GM23338 (cell line): ENCODE measurements at regions not wholly inside any gene's neighbourhood (a gene's known extent, or its start where the extent isn't known, plus 50 kb on each side); places are given as distances from the start of the nearest gene placed in this dataset.

ENCODE experiments used
- CREB1 ChIP-seq: fragments of 250-450 bp; sonication (Bioruptor Pico); IDR thresholded peaks from 2 replicates; pipeline ENCODE4 v1.5.0; 2020; ENCODE audit warnings: low read depth, mild to moderate bottlenecking, moderate library complexity
- CTCF ChIP-seq, 2 experiments: fragments of 200-600 bp in 1 of 2; sonication (generic) in 1 of 2; conservative IDR thresholded peaks; 2 replicates each; pipeline versions ENCODE4 v1.5.1 to v1.6.1; 2016 to 2017; ENCODE audit warnings: antibody characterized with exemption in 2 of 2, low read depth in 2 of 2, mild to moderate bottlenecking in 2 of 2, moderate library complexity in 1 of 2
- EZH2 ChIP-seq: fragments of 200-600 bp; sonication (generic); IDR thresholded peaks from one replicate; pipeline ENCODE4 v1.8.0; 2017; ENCODE audit warnings: antibody characterized with exemption, mild to moderate bottlenecking, low read depth; ENCODE audit not compliant: unreplicated experiment
- EZH2phosphoT487 ChIP-seq: fragments of 200-600 bp; sonication (generic); IDR thresholded peaks from one replicate; pipeline ENCODE4 v1.8.1; 2018; ENCODE audit warnings: antibody characterized with exemption; ENCODE audit not compliant: unreplicated experiment
- JUNB ChIP-seq: IDR thresholded peaks from one replicate; pipeline ENCODE4 v1.6.1; 2016; ENCODE audit warnings: antibody characterized with exemption; ENCODE audit not compliant: unreplicated experiment
- POLR2AphosphoS5 ChIP-seq: IDR thresholded peaks from 2 replicates; pipeline ENCODE4 v1.6.1; 2016; ENCODE audit warnings: antibody characterized with exemption, low read depth

- TF ChIP-seq CTCF (conservative IDR thresholded peaks at IDR 0.05; ENCODE audit: low read depth in 2 of 2) (no peak), EZH2 (no peak), POLR2AphosphoS5 (no peak), JUNB (no peak), EZH2phosphoT487 (no peak), CREB1 (CRISPR knock-in tag) (no peak)
These were observed 379.0 kb downstream of the EPHA7 start for GRCh38 chr6:93040375-93040774.
